Mesodermal cell (in vitro differentiated cells): ENCODE measurements at regions not wholly inside any gene's neighbourhood (a gene's known extent, or its start where the extent isn't known, plus 50 kb on each side); places are given as distances from the start of the nearest gene placed in this dataset.

ENCODE experiments used
- H3K27ac ChIP-seq: 2 replicates; pipeline ENCODE4 v1.7.0; 2013; ENCODE audit warnings: mild to moderate bottlenecking, low read depth, low read length, moderate library complexity; ENCODE audit not compliant: severe bottlenecking
- H3K36me3 ChIP-seq: 2 replicates; pipeline ENCODE4 v1.7.1; 2013; ENCODE audit warnings: mild to moderate bottlenecking, low read length, moderate library complexity; ENCODE audit not compliant: control insufficient read depth, insufficient read depth
- H3K4me1 ChIP-seq: one replicate; pipeline ENCODE4 v1.7.1; 2013; ENCODE audit warnings: mild to moderate bottlenecking, low read length; ENCODE audit not compliant: insufficient read depth, control insufficient read depth, poor library complexity, severe bottlenecking
- H3K4me3 ChIP-seq: 2 replicates; pipeline ENCODE4 v1.7.0; 2013; ENCODE audit warnings: low read length, control low read depth, mild to moderate bottlenecking; ENCODE audit not compliant: insufficient read depth, poor library complexity, severe bottlenecking; ENCODE audit errors: extremely low read depth
- H3K9me3 ChIP-seq: 2 replicates; pipeline ENCODE4 v1.7.1; 2013; ENCODE audit warnings: mild to moderate bottlenecking, low read length, moderate library complexity; ENCODE audit not compliant: control insufficient read depth
- whole genome bisulfite sequencing, 2 experiments: methylation state at CpG; one replicate each; pipeline ENCODE4 v1.1.5; 2013; ENCODE audit warnings: missing lambda C conversion rate in 2 of 2; ENCODE audit not compliant: insufficient coverage in 2 of 2; 5-methylcytosine and 5-hydroxymethylcytosine counted together

DNA sequence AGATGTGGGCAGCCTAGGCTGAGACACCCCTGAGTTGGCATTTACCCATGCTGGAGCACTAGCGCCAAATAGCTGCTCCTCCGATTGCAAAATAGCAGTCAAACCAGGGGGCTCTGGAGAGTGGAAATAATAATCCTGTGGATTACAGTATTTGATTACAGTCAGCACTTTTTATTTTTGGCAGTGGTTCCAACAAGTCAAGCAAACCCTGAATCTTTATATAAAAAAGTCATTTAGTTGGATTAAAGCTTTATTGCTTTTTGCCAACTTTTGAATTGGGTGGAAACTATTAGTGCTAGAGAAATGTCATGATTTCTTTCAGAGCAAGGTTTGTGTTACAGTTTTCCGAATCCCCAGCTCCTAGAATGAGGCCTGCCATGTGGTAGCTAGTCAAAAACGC lies 99.3 kb upstream of the FAM20A start:
- WGBS, 2 experiments = 90 to 95% methylated on average over 2 to 3 of the region's 4 CpGs
- Histone ChIP-seq H3K27ac (no peak overlapping the region), H3K4me3 (no peak overlapping the region), H3K36me3 (no peaks in the 10 kb centered on the region), H3K9me3 (no peaks in the 10 kb centered on the region), H3K4me1 (peaks cover 9% of the 10 kb centered on the region)

DNA sequence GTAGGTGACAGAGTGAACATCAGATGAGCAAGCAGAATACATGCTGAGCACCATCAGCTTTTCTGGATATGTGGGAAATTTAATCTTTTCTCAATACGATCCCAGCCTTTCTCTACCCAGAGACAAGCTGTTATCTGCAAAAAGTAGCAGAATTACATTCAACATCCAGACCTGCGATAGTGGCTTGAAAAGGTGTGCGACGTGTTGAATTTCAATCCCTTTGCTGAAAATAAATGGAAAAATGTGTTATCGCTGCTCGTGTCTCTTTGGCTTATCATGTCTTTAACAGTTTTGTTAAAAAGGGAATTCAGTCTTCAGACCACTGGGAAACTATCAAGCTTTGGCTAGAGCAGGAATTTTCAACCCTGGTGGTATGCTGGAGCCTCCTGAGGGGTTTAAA lies 98.8 kb upstream of the FAM20A start:
- Histone ChIP-seq H3K4me3 (no peak overlapping the region), H3K9me3 (no peaks in the 10 kb centered on the region), H3K4me1 (peaks cover 9% of the 10 kb centered on the region), H3K36me3 (no peaks in the 10 kb centered on the region), H3K27ac (no peak overlapping the region)
- 94 to 96% methylated on average over 5 to 6 of the region's 6 CpGs for WGBS, 2 experiments

DNA sequence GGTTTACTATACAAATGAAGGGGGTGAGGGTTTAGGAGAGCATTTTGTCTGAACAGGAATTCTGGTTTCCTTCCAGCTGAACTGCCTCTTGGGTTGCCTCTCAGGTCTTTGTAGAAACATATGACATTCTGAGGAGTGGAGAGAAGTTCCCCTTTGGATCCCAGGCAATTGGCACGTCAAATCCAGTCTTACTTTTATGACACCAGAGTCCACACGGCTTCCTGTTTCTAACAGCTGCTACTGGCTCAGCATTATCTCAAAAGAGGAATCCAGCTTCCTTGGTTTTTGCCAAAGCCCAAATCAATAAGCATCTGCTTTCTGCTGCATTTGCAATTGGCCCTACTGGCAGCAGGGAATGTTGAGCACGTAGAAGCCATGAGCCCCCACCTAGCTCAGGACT lies 97.6 kb upstream of the FAM20A start:
- Histone ChIP-seq H3K27ac (no peak overlapping the region), H3K9me3 (no peaks in the 10 kb centered on the region), H3K36me3 (no peaks in the 10 kb centered on the region), H3K4me3 (no peak overlapping the region), H3K4me1 (peaks cover 9% of the 10 kb centered on the region)
- 84 to 95% methylated on average over 2 to 3 of the region's 3 CpGs for WGBS, 2 experiments

DNA sequence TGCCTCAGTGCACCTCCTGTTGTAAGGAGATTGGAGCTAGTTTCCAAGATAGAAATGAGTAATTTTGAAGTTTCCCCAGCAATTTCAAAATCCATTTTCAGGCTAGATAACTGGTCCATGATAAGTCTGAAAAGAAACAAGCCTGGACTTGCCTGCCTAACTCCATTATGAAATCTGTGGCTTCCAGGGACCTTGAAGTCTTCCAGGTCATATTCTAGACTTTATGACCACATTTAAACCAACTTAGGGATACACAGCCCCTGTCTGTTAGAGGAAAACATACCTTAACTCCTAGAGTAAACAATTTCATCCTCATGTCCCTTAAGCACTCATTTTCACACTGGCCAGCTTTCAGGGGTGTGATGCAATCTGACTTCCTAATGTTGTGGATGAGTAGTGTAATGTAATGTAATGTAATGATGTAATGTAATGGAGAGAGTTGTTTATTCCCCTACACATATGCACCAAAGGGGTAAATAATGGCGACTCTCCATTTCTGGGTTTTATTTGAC lies 96.7 kb upstream of the FAM20A start:
- WGBS, 2 experiments = no CpG with 5 or more reads among the region's 1 CpG
- Histone ChIP-seq H3K4me1 (peaks cover 9% of the 10 kb centered on the region), H3K36me3 (no peaks in the 10 kb centered on the region), H3K27ac (no peak overlapping the region), H3K9me3 (no peaks in the 10 kb centered on the region), H3K4me3 (no peak overlapping the region)

DNA sequence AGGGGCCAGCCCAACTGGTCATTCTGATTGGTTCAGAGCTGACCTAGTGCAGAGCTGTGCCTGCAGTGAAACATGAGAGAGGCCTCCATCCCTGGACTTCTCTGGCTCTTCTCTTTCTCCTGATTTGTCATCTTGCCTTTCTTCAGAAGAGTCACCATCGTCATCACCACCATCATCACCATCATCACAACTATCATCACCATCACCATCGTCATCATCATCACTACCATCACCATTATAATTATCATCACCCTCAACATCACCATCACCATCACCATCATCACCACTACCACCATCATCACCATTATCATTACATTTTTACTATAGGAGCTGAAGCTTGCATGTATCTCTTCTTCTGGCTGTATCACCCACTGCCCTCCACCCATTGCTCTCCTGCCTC lies 94.5 kb upstream of the FAM20A start:
- WGBS, 2 experiments = 94 to 97% methylated on average over 2 of the region's 2 CpGs
- peaks cover 9% of the 10 kb centered on the region for H3K4me1 ChIP-seq
- H3K9me3 ChIP-seq = no peaks in the 10 kb centered on the region
- no peaks in the 10 kb centered on the region for H3K36me3 ChIP-seq
- H3K4me3 ChIP-seq = no peak overlapping the region
- H3K27ac ChIP-seq = no peak overlapping the region

DNA sequence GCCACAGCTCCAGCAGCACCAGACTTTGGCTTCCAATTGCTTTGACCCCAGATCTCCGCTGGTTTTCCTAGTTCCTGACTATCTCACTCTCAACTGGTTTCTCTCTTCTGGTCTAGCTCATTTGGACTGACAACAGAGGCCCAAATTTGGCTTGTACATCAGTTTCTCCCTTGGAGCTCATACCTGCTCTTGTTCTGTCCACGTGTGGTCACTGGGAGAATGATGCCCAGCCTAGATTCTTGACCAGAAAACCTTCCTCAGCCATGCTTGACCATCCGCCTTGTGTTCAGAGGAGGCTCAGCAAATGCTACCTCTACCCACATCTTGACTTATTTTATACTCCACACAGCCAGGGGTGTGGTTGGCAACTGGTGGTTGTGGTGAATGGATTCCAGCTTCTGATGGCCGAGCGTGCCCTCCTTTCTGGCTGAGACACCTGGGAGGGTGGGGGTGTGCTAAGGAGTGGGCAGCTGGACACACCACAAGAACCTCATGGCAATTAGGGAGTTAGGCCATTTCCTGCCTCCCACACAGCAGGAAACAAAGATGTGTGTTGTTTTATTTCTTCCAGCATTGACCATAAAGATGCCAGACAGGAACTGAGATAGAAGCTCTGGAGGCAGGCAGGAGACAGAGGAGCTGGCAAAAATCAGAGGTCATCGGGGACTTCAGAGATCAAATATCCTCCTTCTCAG lies 93.8 kb upstream of the FAM20A start:
- Histone ChIP-seq H3K9me3 (no peaks in the 10 kb centered on the region), H3K4me3 (no peak overlapping the region), H3K27ac (no peak overlapping the region), H3K4me1 (peaks cover 9% of the 10 kb centered on the region), H3K36me3 (no peaks in the 10 kb centered on the region)
- 87 to 88% methylated on average over 4 to 6 of the region's 6 CpGs for WGBS, 2 experiments

DNA sequence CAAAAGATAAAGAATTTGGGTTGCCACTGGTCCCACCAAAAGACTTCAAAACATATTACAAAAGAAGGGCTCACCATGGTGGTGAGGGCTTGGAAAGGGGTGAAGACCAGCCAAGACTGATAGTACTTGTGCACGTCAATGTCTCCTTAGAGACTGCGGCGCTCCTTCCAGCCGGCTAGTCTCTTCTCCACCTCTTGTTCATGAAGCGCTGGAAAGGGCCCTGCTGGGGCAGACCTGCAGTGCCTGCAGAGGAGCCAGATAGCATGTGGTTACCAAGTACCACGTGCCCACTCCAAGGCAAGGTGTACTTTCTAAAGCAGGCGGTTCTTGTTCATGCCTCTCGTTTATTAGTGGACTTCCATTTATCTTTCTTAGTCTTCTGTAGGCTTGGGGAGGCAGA lies 92.7 kb upstream of the FAM20A start:
- no peaks in the 10 kb centered on the region for H3K9me3 ChIP-seq
- WGBS, 2 experiments = 95 to 98% methylated on average over 6 to 8 of the region's 8 CpGs
- no peak overlapping the region for H3K27ac ChIP-seq
- H3K4me3 ChIP-seq = no peak overlapping the region
- H3K36me3 ChIP-seq = no peaks in the 10 kb centered on the region
- H3K4me1 ChIP-seq = peaks cover 9% of the 10 kb centered on the region

DNA sequence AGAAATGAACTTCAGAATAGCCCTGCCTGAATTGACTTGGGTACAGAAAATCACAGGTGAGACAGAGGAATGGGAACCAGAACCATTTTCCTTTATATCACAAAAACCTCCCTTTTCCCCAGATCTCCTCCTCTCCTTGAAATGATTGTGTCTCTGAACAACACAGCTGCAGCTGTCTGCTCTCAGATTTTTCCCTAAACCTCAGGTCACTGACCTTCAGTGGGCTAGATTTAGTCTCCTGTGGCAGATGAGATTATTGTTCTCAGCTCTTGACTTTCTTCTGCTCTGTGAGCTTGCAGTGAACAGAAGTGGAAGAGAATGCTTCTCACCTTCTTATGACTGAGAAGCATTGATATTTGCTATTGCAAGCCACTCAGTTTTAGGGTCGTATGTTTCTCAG lies 92.3 kb upstream of the FAM20A start:
- 88% methylated on average over 1 of the region's 1 CpG; no CpG with 5 or more reads in 1 of the 2 experiments for WGBS, 2 experiments

DNA sequence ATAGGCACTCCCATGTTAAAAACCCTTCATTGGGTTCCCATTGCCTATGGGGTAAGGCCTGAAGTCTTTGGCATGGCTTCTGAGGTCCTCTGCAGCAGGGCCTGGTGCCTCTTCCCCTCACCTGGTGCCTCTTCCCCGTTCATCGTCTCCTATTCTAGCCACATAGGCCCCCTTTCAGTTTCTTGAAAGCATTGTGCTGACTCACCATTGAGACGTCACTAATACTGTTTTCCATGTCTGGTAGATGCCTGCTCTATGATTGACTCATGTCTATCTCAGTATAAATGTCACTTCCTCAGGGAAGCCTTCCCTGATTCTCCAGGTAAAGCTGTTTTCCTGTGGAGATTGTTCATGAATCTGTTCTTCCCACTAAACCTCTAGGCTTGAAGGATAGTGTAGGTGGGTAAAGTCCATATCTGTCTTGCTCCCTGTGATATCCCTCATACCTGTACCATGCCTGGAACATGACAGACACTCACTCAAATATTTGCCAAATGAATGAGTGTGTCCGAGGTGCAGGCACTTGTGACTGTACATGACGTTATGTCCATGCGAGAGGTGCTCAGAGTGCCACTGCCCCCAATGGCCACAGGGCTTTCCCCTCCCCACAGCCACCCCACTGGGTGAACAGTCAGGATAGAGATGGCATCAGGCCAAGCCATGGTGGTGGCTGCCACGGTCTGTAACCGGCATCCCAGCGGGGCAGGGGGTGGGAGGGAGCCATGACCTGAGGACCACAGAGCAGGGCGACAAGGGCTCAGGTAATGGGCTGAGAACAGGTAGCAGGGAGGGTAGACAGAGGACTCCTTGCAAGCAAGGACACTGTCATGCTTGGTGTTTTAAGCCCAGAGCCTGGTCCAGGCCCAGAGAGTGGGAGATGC lies 85.2 kb upstream of the FAM20A start:
- H3K36me3 ChIP-seq = no peaks in the 10 kb centered on the region
- H3K27ac ChIP-seq = no peak overlapping the region
- H3K4me3 ChIP-seq = no peak overlapping the region
- H3K9me3 ChIP-seq = no peaks in the 10 kb centered on the region
- H3K4me1 ChIP-seq = no peaks in the 10 kb centered on the region
- 97% methylated on average over 9 to 10 of the region's 10 CpGs for WGBS, 2 experiments

More for the DNA sequence above, 92.3 kb upstream of the FAM20A start:
- Histone ChIP-seq H3K4me1 (peaks cover 9% of the 10 kb centered on the region), H3K9me3 (no peaks in the 10 kb centered on the region), H3K36me3 (no peaks in the 10 kb centered on the region), H3K27ac (no peak overlapping the region), H3K4me3 (no peak overlapping the region)

DNA sequence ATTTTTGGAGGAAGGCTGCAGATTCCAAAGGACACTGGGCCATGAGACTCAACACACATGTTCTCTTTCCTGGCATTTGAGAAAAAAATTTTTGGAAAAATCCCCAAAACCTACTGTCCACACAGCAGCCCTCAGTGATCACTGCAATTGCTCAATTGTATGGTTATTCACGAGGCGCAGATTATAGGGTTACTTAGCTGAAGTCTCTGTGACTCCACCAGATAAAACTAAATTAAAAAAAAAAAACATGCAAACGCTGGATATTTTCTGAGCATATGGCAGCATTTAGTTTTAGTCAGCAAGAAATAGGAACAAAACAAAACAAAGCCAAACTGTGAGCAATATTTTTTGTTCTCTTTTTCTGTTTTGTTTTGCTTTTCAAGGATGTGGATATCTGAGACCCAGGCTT lies 83.8 kb upstream of the FAM20A start:
- 89% methylated on average over 2 of the region's 3 CpGs; no CpG with 5 or more reads in 1 of the 2 experiments for WGBS, 2 experiments

More for the DNA sequence above, 83.8 kb upstream of the FAM20A start:
- no peak overlapping the region for H3K27ac ChIP-seq
- no peaks in the 10 kb centered on the region for H3K4me1 ChIP-seq
- H3K36me3 ChIP-seq = no peaks in the 10 kb centered on the region
- no peak overlapping the region for H3K4me3 ChIP-seq
- no peaks in the 10 kb centered on the region for H3K9me3 ChIP-seq
